ENCODE measurements at regions not wholly inside any gene's neighbourhood (a gene's known extent, or its start where the extent isn't known, plus 50 kb on each side); places are given as distances from the start of the nearest gene placed in this dataset.
"Not testable (repeated sequence)": the region's sequence is repeated elsewhere in the genome, so short reads cannot be mapped to it uniquely, and the experiment has no call there.

DNA sequence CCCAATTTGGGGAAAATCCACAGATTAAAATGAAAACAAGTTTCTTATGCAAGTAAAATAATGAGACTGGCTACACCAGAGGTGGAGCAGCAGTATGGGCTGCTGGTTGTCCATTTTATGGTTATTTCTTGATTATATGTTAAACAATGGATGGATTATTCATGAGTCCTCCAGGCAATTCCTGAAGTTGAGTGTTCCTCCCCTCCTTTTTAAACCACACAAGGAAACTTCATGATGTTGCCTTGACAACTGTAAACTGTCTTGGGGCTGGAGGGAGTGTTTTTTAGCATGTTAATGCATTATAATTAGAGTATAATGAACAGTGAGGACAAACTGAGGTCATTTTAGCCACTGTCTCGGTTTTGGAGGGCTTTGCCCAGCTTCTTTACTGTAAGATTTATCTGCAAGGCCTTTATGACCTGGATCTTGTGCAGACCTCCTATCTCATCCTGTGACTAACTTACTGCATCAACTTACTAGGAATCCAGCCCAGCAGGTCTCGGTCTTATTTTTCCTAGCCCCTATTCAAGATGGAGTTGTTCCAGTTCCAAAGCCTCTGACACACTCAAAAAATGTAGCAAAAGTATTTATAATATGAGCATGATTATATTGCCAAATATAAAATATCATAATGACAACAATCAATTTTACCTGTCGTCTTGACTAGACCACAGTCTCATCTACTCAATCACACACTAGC lies 534.0 kb downstream of the TMEM121 start:
- DNase-seq (ENCODE audit: low read depth), result no peak

DNA sequence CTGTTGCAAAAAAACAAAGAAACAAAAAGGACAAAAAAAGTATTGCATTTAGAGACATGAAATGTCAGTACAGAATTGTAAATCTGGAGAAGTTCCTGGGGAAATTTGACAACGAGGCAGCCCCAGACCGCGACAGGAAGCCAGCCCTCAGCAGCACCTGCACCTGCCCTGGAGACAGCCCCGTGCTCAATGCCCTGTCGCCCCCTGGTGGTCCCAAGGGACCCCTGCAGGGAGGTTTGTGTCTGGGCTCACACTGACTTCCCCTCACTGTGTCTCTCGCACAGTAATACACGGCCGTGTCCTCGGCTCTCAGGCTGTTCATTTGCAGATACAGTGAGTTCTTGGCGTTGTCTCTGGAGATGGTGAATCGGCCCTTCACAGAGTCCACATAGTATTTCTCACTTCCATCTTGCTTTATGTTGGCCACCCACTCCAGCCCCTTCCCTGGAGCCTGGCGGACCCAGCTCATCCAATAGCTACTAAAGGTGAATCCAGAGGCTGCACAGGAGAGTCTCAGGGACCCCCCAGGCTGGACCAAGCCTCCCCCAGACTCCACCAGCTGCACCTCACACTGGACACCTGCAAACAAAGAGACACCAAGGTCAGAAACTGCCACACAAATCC lies 535.6 kb downstream of the TMEM121 start:
- DNase-seq (ENCODE audit: low read depth), result not testable (repeated sequence)

DNA sequence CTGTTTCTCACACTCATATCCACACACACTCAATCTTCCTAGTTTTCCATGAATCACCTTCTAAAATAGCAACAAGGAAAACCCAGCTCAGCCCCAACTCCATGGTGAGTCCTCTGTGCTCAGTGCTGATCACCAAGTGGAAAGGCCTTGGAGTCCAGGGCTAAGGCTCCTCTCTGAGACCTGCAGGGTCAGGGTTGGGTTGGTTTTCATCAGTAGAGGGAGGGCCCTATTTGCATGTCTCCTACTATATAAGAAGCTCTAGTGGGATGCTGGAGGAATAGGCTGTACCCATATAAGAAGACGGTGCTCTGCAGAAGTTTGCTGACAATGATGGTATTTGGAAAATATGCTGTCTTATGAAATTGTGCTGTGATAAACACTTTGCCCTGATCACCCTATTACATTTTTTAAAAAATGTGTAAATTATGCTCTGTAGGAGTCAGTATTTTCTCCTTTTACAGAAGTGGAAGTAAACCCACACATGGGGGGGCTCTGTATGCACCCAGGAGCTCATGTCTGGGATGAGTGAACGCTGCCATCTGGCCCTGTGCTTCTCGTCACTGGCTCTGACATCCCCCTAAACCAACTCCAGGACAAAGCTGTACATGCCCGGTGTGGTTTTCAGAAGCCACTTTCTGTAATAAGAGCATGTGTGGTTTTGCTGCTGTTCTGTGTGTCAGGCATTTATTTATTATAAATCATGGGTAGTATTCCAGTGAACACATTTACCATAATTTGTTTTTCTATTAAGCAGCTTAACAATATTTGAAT lies 536.3 kb downstream of the TMEM121 start:
- no peak for DNase-seq (ENCODE audit: low read depth)

DNA sequence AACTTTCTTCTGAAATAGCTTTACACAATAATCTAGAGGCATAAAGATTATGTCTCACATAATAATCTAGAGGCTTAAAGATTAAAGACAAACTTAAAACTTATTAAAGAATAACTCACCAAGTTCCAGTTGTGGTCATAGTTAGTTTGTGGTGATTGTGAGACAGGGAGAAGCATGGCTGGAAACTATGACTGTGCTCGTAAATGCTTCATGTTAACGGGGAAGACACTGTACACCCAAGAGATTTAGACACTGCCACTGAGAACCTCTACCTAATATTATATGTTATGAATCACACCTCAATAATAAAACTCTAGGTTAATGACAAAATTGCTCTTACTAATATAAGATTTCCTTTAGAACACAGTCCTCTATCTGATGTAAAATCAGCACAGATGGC lies 541.6 kb downstream of the TMEM121 start:
- no peak for DNase-seq (ENCODE audit: low read depth)

DNA sequence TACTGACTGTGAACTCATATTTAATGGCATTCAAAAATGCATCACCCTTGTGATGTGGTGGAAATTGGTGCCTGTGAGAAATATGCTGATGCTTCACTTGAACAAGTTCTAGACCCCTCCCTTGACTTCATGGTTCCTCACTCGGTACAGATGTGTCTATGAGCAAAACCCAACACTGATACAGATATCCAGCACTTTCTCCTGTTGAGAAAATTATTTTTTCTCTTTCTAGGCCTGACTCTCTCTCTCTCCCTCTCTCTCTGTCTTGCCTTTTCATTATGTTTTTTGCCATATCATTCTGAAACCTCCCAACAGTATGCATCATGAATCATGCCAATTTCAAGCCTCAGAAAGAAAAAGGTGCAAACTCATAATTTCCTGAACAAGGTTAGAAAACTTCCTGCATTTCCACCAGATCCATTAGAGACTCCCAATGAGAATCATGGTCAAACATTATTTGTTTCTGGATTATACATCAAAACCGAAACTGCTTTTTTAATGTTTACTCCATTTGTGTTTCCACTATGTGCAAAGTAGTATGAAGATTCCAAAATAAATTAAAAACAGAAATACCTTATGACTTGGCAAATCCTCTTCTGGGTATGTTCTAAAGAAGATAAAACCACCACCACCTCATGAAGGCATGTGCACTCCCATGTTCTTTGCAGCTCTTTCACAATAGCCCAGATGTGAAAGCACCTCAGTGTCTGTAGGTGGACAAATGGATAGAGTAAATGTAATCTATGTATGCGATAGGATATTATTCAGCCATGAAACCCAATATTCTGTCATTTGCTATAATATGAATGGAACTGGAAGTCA lies 543.6 kb downstream of the TMEM121 start:
- peak; percentile 0 for DNase-seq (ENCODE audit: low read depth)

DNA sequence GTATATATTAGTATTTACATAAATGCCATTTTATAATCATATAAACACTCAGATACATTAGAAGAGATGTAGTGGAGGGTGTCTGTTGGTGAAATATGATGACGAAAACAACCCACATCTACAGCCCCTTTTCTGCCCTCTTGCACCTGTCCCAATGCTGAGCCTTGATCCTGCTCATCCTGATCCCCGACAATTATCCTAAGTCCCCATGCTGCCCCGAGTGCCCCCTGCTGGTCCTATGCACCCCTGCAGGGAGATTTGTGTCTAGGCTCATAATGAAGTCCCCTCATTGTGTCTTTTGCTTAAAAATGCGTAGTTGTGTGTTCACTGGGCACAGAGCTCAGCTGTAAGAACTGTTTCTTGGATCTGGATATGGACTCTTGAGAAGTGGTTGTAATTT lies 554.5 kb downstream of the TMEM121 start:
- DNase-seq (ENCODE audit: low read depth), result no peak

DNA sequence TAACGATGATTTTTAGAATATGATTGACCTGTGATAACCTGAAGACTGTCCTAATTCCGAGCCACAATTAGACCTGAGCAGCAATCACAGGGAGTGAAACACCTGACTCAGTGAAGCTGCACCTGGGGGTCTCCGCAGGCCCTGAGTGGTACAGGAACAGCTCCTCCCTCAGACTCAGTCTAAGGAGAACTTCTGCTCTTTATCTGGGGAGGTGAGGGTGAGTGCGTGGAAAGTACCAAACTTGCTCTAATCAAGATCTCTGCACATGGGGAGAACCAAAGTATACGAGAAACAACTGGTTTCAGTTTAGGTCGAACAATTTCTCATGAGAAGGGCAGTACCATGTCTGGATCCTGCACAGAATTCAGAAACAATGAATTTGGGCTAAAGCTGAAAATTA lies 555.3 kb downstream of the TMEM121 start:
- not testable (repeated sequence) for DNase-seq (ENCODE audit: low read depth)

DNA sequence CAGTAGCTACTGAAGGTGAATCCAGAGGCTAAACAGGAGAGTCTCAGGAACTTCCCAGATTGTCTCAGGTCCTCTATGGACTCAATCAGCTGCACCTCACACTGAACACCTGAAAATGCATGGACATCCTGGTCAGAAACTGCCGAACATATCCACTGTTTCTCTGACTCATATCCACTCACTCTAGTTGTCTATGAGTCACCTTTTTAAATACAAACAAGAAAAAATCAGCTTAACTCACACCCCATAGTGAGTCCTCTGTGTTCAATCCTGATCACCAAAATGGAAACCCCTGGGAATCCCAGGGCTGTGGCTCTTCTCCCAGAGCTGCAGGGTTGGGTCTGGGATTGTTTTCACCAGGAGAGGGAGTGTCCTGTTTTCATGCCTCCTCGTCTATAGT lies 556.7 kb downstream of the TMEM121 start:
- DNase-seq (ENCODE audit: low read depth), result no peak

DNA sequence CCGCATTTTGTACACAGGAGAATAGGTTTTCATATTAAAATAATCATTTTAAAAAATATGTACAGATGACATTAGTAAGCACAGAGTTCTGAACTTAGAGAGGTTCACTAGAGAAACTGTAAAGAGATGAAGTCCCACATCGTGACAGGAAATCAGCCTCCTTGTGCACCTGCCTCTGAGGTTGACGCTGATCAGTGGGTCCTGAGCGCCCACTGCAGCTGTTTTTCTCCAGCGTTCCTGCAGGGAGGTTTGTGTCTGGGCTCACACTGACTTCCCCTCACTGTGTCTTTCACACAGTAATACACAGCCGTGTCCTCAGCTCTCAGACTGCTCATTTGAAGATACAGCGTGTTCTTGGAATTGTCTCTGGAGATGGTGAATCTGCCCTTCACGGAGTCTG lies 561.5 kb downstream of the TMEM121 start:
- DNase-seq (ENCODE audit: low read depth), result no peak

DNA sequence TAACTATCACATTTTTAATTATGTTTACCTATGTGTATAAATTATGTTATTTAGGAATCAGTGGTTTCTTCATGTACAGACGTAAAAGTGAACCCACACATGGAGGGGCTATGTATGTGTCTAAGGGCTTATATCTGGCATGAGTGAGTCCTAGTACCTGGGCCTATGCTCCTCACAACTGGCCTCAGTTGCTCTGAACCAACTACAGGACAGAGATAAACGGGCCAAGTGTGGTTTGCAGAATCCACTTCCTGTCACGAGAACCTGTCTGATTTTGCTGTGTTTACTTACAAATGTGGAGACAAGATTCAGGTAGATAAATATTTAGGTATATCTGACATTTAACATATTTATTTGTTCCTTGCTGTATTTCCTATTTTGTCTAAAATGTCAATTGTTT lies 562.5 kb downstream of the TMEM121 start:
- DNase-seq (ENCODE audit: low read depth), result not testable (repeated sequence)

DNA sequence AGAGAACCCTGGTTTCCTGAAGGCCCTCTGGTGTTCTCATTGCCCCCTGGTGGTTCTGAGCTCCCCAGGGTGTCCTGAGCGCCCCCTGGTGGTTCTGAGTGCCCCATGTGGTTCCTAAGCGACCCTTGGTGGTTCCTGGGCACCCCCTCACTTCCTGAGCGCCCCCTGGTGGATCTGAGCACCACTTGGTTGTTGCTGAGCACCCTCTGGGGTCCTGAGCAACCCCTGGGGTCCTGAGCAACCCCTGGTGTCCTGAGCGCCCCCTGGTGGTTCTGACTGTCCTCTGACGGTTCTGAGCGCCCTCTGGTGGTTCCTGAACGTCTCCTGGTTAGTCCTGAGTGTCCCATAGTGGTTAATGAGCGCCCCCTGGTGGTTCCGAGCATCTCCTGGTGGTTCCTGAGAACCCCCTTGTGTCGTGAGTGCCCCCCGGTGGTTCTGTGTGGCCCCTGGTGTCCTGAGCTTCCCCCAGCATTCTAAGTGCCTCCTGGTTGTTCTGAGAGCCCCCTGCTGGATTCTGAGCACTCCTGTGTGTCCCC lies 568.3 kb downstream of the TMEM121 start:
- DNase-seq (ENCODE audit: low read depth), result no peak

DNA sequence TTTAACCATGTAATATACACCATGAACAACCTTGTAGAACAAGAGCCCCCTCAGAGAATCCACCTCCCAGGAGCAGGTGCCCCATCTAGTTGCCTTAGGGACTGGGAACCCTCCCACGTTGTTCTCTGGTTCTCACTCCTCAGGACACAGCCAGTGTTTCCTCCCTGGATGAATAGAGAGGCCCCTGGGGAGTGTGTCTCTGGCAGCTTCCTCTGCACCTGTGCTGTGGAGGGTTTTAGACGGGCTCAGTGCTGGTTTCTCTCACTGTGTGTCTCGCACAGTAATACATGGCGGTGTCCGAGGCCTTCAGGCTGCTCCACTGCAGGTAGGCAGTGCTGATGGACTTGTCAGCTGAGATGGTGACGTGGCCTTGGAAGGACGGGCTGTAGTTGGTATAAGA lies 581.3 kb downstream of the TMEM121 start:
- no peak for DNase-seq (ENCODE audit: low read depth)

DNA sequence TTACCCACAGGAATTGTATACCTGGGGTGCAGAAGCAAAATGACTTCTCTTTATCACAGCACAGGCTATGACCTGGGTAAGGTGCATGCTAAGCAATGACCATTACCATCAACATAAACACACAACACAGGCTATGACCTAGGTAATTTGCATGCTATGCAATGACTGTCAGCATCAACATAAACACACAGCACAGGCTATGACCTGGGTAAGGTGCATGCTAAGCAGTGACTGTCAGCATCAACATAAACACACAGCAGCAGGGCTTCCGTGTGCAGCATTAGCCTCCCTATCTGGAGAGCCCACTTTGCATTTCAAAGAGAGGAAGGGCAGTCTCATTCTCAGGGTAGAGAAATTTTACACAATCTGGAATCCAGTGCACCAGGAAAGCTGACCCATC lies 583.0 kb downstream of the TMEM121 start:
- DNase-seq (ENCODE audit: low read depth), result no peak

DNA sequence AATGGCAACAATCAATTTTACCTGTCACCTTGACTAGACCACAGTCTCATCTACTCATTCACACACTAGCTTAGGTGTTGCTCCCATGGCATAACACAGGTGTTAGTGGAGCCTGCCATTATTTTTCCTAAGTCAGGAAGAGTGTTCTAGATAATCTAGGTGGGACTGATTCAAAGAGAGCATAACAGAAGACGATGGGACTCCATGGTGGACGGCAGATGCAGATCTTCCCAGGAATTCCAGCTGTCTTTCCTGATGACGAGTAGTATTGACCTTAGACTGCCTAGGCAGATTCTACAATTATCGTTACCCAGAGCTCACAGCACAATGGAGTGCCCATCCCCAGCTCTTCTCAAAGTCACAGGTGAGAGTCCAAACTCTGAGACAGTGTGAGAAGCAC lies 589.0 kb downstream of the TMEM121 start:
- no peak for DNase-seq (ENCODE audit: low read depth)

DNA sequence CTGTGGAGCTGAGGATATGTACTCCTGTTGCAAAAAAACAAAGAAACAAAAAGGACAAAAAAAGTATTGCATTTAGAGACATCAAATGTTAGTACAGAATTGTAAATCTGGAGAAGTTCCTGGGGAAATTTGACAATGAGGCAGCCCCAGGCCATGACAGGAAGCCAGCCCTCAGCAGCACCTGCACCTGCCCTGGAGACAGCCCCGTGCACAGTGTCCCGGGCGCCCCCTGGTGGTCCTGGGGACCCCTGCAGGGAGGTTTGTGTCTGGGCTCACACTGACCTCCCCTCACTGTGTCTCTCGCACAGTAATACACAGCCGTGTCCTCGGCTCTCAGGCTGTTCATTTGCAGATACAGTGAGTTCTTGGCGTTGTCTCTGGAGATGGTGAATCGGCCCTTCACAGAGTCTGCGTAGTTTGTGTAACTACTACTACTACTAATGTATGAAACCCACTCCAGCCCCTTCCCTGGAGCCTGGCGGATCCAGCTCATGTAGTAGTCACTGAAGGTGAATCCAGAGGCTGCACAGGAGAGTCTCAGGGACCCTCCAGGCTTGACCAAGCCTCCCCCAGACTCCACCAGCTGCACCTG lies 590.1 kb downstream of the TMEM121 start:
- not testable (repeated sequence) for DNase-seq (ENCODE audit: low read depth)

DNA sequence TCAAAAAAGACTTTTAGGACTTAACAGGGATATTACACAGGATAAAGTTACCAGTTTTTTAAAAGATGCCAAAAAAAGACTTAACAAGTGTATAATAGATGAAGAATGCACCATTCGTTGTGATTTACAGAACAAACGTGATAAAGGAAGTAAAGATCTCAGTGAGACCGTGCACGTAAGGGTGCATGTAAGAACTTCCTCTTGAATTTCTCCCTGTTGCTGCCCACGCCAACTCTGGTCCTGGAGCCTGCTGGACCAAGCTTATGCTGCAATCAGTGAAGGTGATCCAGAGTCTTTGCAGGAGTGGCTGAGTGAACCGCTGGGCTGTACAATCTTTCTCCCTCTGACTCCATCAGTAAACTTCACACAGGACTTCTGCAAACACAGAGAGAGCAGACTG lies 593.7 kb downstream of the TMEM121 start:
- no peak for DNase-seq (ENCODE audit: low read depth)

DNA sequence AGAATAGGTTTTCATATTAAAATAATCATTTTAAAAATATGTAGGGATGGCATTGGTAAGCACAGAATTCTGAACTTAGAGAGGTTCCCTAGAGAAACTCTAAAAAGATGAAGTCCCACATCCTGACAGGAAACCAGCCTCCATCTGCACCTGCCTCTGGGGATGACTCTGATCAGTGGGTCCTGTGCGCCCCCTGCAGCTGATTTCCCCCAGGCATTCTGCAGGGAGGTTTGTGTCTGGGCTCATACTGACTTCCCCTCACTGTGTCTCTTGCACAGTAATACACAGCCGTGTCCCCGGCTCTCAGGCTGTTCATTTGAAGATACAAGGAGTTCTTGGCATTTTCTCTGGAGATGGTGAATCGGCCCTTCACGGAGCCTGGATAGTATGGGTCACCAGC lies 602.9 kb downstream of the TMEM121 start:
- DNase-seq (ENCODE audit: low read depth), result no peak

DNA sequence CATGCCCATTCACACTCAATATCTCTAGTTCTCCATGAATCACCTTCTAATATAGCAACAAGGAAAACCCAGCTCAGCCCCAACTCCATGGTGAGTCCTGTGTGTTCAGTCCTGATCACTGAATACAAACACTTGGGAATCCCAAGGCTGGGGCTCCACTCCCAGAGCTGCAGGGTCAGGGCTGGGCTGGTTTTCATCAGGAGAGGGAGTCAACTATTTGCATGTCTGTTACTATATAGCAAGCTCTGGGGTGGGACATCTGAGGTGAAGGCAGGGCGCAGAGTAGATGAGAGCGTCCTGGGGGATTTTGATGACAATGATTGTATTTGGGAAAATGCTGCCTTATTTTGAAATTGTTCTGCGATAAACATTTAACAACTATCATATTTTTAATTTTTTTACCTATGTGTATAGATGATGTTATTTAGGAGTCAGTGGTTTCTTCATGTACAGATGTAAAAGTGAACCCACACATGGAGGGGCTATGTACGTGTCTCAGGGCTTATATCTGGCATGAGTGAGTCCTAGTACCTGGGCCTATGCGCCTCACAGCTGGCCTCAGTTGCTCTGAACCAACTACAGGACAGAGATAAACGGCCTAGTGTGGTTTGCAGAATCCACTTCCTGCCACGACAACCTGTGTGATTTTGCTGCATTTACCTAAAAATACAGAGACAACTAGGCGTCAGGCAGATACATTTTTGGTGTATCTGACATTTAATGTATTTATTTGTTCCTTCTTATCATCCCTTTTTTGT lies 603.7 kb downstream of the TMEM121 start:
- not testable (repeated sequence) for DNase-seq (ENCODE audit: low read depth)

DNA sequence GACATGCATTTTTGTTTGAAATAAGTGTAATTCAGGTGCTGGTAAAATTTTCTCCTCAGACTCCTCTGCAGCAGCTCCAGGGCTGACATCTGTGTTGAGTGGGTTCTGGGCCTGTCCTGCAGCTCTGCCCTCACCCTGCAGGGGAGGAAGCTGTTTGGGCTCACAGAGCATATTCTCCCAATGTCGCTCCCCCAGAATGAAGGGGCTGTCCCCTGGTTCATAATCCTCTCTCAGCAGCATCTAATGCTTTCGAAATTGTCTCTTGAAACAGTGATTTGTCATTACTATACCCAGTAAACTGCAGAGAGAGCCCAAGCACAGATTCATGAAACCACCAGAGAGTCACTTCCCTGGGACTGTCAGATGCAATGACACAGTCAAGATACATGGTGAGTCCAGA lies 606.7 kb downstream of the TMEM121 start:
- DNase-seq (ENCODE audit: low read depth), result not testable (repeated sequence)

DNA sequence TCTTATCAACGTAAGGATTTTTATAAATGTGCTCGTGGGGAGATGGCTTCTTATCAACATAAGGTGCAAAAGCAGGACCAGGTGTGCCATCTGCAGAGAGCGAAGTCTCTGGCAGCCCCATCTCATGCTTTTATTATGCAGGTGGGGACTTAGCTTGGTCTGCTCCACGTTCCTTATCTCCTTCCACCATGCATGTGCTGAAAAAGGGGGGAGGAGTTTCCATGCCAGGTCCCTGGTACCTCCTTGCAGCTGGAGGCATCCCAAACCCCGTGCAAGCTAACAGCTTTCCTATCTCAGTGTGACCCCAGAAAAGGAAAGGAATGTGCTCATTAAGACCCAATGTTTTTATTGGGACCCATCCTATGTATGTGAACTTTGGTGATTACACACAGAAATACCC lies 608.5 kb downstream of the TMEM121 start:
- no peak for DNase-seq (ENCODE audit: low read depth)
